ENCODE measurements at regions not wholly inside any gene's neighbourhood (a gene's known extent, or its start where the extent isn't known, plus 50 kb on each side); places are given as distances from the start of the nearest gene placed in this dataset.
"Not testable (repeated sequence)": the region's sequence is repeated elsewhere in the genome, so short reads cannot be mapped to it uniquely, and the experiment has no call there.

DNA sequence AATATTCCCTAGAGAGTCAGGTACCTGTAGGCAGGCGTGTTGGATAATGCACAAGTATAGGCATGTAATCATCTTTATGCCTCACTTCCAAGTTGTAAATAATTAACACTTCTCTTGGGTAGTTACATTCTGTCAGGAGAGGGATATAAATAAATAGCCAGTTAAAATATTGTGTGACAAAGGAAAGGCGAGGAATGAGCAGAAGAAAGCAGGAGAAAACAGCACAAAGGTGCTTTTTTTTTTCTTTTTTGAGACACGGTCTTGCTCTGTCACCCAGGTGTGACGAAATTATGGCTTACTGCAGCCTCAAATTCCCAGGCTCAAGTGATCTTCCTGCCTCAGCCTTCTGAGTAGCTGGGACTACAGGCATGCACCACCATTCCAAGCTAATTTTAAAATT, 99.2 kb upstream of the LYZL2 start:
- no peak for DNase-seq (ENCODE audit: low read depth, low spot score)
- H3K9me3 Mint-ChIP-seq, result peaks cover 4% of the 10 kb centered on the region
- no peaks in the 10 kb centered on the region for H3K27me3 Mint-ChIP-seq (ENCODE audit: low read depth)
- no peaks in the 10 kb centered on the region for H3K36me3 Mint-ChIP-seq (ENCODE audit: low read depth)
- peaks cover 8% of the 10 kb centered on the region for H3K4me1 Mint-ChIP-seq
- H3K27ac Mint-ChIP-seq (ENCODE audit: unreplicated experiment), result no peak overlapping the region
- H3K4me3 Mint-ChIP-seq, result no peak overlapping the region
- TF ChIP-seq CTCF (conservative IDR thresholded peaks at IDR 0.05), result no peak

DNA sequence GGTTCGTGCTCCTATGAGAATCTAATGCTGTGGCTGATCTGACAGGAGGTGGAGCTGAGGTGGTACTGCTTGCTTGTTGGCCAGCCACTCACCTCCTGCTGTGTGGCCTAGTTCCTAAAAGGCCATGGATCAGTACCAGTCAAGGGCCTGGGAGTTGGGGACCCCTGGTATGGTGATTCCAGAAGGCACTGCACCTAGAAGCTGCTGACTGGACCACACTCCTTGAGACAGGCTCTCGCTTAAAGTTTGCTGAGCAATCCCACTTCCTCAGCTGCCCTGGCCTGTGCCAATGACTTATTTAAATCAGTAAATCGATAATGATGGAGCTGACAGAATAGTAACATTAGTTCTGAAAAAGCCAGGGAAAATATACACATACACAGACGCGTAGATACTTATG, 98.6 kb upstream of the LYZL2 start:
- Mint-ChIP-seq H3K27me3 (ENCODE audit: low read depth) (no peaks in the 10 kb centered on the region), H3K9me3 (peaks cover 4% of the 10 kb centered on the region), H3K4me3 (no peak overlapping the region), H3K36me3 (ENCODE audit: low read depth) (no peaks in the 10 kb centered on the region), H3K4me1 (peaks cover 8% of the 10 kb centered on the region), H3K27ac (ENCODE audit: unreplicated experiment) (no peak overlapping the region)
- no peak for DNase-seq (ENCODE audit: low read depth, low spot score)
- no peak for TF ChIP-seq CTCF (conservative IDR thresholded peaks at IDR 0.05)

GRCh38 chr10:30727524-30727923, 98.0 kb upstream of the LYZL2 start:
- TF ChIP-seq CTCF (conservative IDR thresholded peaks at IDR 0.05), result no peak
- peak overlapping the region; percentile 21 for H3K27ac Mint-ChIP-seq (ENCODE audit: unreplicated experiment)
- no peak overlapping the region for H3K4me3 Mint-ChIP-seq
- DNase-seq (ENCODE audit: low read depth, low spot score), result no peak
- no peaks in the 10 kb centered on the region for H3K27me3 Mint-ChIP-seq (ENCODE audit: low read depth)
- H3K4me1 Mint-ChIP-seq, result peaks cover 8% of the 10 kb centered on the region
- peaks cover 4% of the 10 kb centered on the region for H3K9me3 Mint-ChIP-seq
- no peaks in the 10 kb centered on the region for H3K36me3 Mint-ChIP-seq (ENCODE audit: low read depth)

- not testable (repeated sequence) for H3K4me3 Mint-ChIP-seq; H3K4me1 Mint-ChIP-seq; H3K36me3 Mint-ChIP-seq (ENCODE audit: low read depth); H3K27me3 Mint-ChIP-seq (ENCODE audit: low read depth); H3K9me3 Mint-ChIP-seq
- peak; percentile 78 for TF ChIP-seq CTCF (conservative IDR thresholded peaks at IDR 0.05)
- peak; percentile 90 for DNase-seq (ENCODE audit: low read depth, low spot score)
- H3K27ac Mint-ChIP-seq (ENCODE audit: unreplicated experiment), result peak overlapping the region; percentile 59
Observed at GRCh38 chr10:30726783-30727414, 97.3 kb upstream of the LYZL2 start.

DNA sequence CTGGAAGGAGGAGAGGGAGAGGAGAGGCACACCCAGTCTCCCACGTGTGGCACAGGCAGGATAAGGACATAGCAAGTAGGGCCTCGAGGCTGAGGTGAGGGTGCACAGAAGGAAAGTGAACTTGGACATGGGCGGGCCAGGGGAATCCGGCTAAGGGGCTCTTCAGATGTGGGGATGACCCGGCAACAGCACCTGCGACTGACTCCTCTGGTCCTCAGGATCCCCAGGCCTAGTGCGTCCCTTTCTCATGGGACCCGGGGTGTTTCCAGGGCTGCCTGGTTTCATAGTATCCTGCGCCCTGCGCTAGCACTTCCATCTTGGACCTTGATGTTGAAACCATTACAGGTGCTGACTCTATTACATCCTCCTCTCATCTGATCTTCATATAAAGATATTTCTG, 96.1 kb upstream of the LYZL2 start:
- H3K9me3 Mint-ChIP-seq, result no peaks in the 10 kb centered on the region
- peaks cover 8% of the 10 kb centered on the region for H3K4me1 Mint-ChIP-seq
- H3K27me3 Mint-ChIP-seq (ENCODE audit: low read depth), result no peaks in the 10 kb centered on the region
- no peaks in the 10 kb centered on the region for H3K36me3 Mint-ChIP-seq (ENCODE audit: low read depth)
- no peak for TF ChIP-seq CTCF (conservative IDR thresholded peaks at IDR 0.05)
- H3K4me3 Mint-ChIP-seq, result no peak overlapping the region
- H3K27ac Mint-ChIP-seq (ENCODE audit: unreplicated experiment), result no peak overlapping the region
- DNase-seq (ENCODE audit: low read depth, low spot score), result no peak
